H9 (cell line): ENCODE measurements at regions not wholly inside any gene's neighbourhood (a gene's known extent, or its start where the extent isn't known, plus 50 kb on each side); places are given as distances from the start of the nearest gene placed in this dataset.

Source experiments
- DNase-seq: peaks from one replicate; pipeline ENCODE4 v3.0.0-alpha.2; 2017
- H2AFZ ChIP-seq: one replicate; pipeline ENCODE4 v1.6.1; 2013; ENCODE audit warnings: mild to moderate bottlenecking, low read length, control low read depth, moderate library complexity
- H2AK5ac ChIP-seq: 2 replicates; pipeline ENCODE4 v1.6.1; 2013; ENCODE audit warnings: low read length, control low read depth, mixed read lengths; ENCODE audit not compliant: insufficient read length
- H2BK120ac ChIP-seq: one replicate; pipeline ENCODE4 v1.6.1; 2013; ENCODE audit warnings: low read depth, mild to moderate bottlenecking, low read length, control low read depth, inconsistent platforms; ENCODE audit not compliant: poor library complexity, severe bottlenecking
- H2BK12ac ChIP-seq: 2 replicates; pipeline ENCODE4 v1.6.1; 2013; ENCODE audit warnings: low read length, control low read depth, mixed read lengths, low read depth; ENCODE audit not compliant: insufficient read length
- H2BK15ac ChIP-seq: 2 replicates; pipeline ENCODE4 v1.6.1; 2013; ENCODE audit warnings: low read depth, low read length, control low read depth
- H2BK20ac ChIP-seq: one replicate; pipeline ENCODE4 v1.6.1; 2013; ENCODE audit warnings: low read depth, mild to moderate bottlenecking, low read length, control low read depth, inconsistent platforms; ENCODE audit not compliant: poor library complexity, severe bottlenecking
- H2BK5ac ChIP-seq: 2 replicates; pipeline ENCODE4 v1.6.1; 2013; ENCODE audit warnings: low read length, control low read depth, mixed read lengths; ENCODE audit not compliant: insufficient read length
- H3K14ac ChIP-seq: 2 replicates; pipeline ENCODE4 v1.6.1; 2013; ENCODE audit warnings: low read length, control low read depth; ENCODE audit not compliant: insufficient read depth
- H3K18ac ChIP-seq: 2 replicates; pipeline ENCODE4 v1.6.1; 2013; ENCODE audit warnings: low read depth, mild to moderate bottlenecking, mixed read lengths, low read length, control low read depth; ENCODE audit not compliant: insufficient read length
- H3K23ac ChIP-seq: 2 replicates; pipeline ENCODE4 v1.6.1; 2013; ENCODE audit warnings: low read length, control low read depth, mixed read lengths, low read depth; ENCODE audit not compliant: insufficient read length
- H3K23me2 ChIP-seq: 2 replicates; pipeline ENCODE4 v1.6.1; 2013; ENCODE audit warnings: low read depth, mild to moderate bottlenecking, mixed read lengths, low read length, control low read depth; ENCODE audit not compliant: insufficient read length, poor library complexity, severe bottlenecking
- H3K27ac ChIP-seq: 2 replicates; pipeline ENCODE4 v1.5.1; 2013; ENCODE audit warnings: low read length, control low read depth, mixed read lengths, low read depth; ENCODE audit not compliant: insufficient read length
- H3K27me3 ChIP-seq: 2 replicates; pipeline ENCODE4 v1.6.1; 2013; ENCODE audit warnings: low read length, control low read depth, inconsistent platforms; ENCODE audit not compliant: insufficient read depth
- H3K4ac ChIP-seq: 2 replicates; pipeline ENCODE4 v1.6.1; 2013; ENCODE audit warnings: low read depth, mild to moderate bottlenecking, control low read depth, inconsistent platforms, low read length, moderate library complexity
- H3K4me1 ChIP-seq: 2 replicates; pipeline ENCODE4 v1.6.1; 2013; ENCODE audit warnings: low read length, control low read depth, inconsistent platforms; ENCODE audit not compliant: insufficient read depth
- H3K4me2 ChIP-seq: 2 replicates; pipeline ENCODE4 v1.6.1; 2013; ENCODE audit warnings: low read length, control low read depth, mixed read lengths; ENCODE audit not compliant: insufficient read length, insufficient read depth
- H3K56ac ChIP-seq: 2 replicates; pipeline ENCODE4 v1.6.1; 2013; ENCODE audit warnings: low read depth, mild to moderate bottlenecking, mixed read lengths, low read length, control low read depth; ENCODE audit not compliant: insufficient read length
- H3K79me1 ChIP-seq: 2 replicates; pipeline ENCODE4 v1.6.1; 2013; ENCODE audit warnings: low read depth, mild to moderate bottlenecking, moderate library complexity, low read length, control low read depth, inconsistent platforms; ENCODE audit not compliant: insufficient read depth, poor library complexity, severe bottlenecking
- H3K79me2 ChIP-seq: 2 replicates; pipeline ENCODE4 v1.6.1; 2013; ENCODE audit warnings: low read length, control low read depth, inconsistent platforms; ENCODE audit not compliant: insufficient read depth
- H3K9ac ChIP-seq: 2 replicates; pipeline ENCODE4 v1.6.1; 2013; ENCODE audit warnings: low read length, control low read depth, mixed read lengths; ENCODE audit not compliant: insufficient read length; ENCODE audit errors: extremely low read depth
- H3K9me3 ChIP-seq: one replicate; pipeline ENCODE4 v1.6.1; 2013; ENCODE audit warnings: low read depth, low read length, inconsistent platforms; ENCODE audit not compliant: control insufficient read depth
- H3T11ph ChIP-seq: one replicate; pipeline ENCODE4 v1.6.1; 2013; ENCODE audit warnings: mild to moderate bottlenecking, low read length, control low read depth, inconsistent platforms
- H4K20me1 ChIP-seq: one replicate; pipeline ENCODE4 v1.6.1; 2013; ENCODE audit not compliant: control insufficient read depth, insufficient read length, insufficient read depth
- H4K5ac ChIP-seq: 2 replicates; pipeline ENCODE4 v1.6.1; 2013; ENCODE audit warnings: low read depth, mild to moderate bottlenecking, mixed read lengths, low read length, control low read depth; ENCODE audit not compliant: insufficient read length
- H4K8ac ChIP-seq: replicated peaks from 2 replicates; pipeline ENCODE4 v1.6.1; 2013; ENCODE audit warnings: low read length, control low read depth, mixed read lengths, low read depth; ENCODE audit not compliant: insufficient read length
- H4K91ac ChIP-seq: 2 replicates; pipeline ENCODE4 v1.6.1; 2013; ENCODE audit warnings: low read depth, mild to moderate bottlenecking, moderate library complexity, mixed read lengths, low read length, control low read depth; ENCODE audit not compliant: insufficient read length
- H3K27ac Mint-ChIP-seq, 3 experiments: 2 replicates in 2 of 3; 3 replicates in 1 of 3; pipeline ENCODE4 v1.8.0; 2020 to 2021; ENCODE audit warnings: mixed read lengths in 3 of 3, mild to moderate bottlenecking in 1 of 3, moderate library complexity in 1 of 3
- H3K27me3 Mint-ChIP-seq: 2 replicates; pipeline ENCODE4 v1.8.0; 2021; ENCODE audit warnings: low read depth, mild to moderate bottlenecking, moderate library complexity, mixed read lengths
- H3K36me3 Mint-ChIP-seq, 3 experiments: 2 replicates in 2 of 3; 3 replicates in 1 of 3; pipeline ENCODE4 v1.8.0; 2020 to 2021; ENCODE audit warnings: low read depth in 3 of 3, mixed read lengths in 3 of 3; ENCODE audit not compliant: insufficient read depth in 1 of 3
- H3K4me1 Mint-ChIP-seq, 2 experiments: 2 replicates each; pipeline ENCODE4 v1.8.0; 2020; ENCODE audit warnings: mixed read lengths in 2 of 2
- H3K4me3 Mint-ChIP-seq, 2 experiments: 2 replicates in 1 of 2; 3 replicates in 1 of 2; pipeline ENCODE4 v1.8.0; 2020 to 2021; ENCODE audit warnings: mild to moderate bottlenecking in 2 of 2, mixed read lengths in 2 of 2, moderate library complexity in 1 of 2
- H3K9me3 Mint-ChIP-seq, 2 experiments: 2 replicates in 1 of 2; 3 replicates in 1 of 2; pipeline ENCODE4 v1.8.0; 2020; ENCODE audit warnings: mild to moderate bottlenecking in 2 of 2, mixed read lengths in 2 of 2, moderate library complexity in 1 of 2
- TF ChIP-seq, protein P1 (sequence below): fragments of 200-600 bp; sonication (generic); conservative IDR thresholded peaks from 3 replicates; pipeline ENCODE4 v1.8.0; 2021; ENCODE audit warnings: antibody characterized with exemption, mild to moderate bottlenecking

DNA sequence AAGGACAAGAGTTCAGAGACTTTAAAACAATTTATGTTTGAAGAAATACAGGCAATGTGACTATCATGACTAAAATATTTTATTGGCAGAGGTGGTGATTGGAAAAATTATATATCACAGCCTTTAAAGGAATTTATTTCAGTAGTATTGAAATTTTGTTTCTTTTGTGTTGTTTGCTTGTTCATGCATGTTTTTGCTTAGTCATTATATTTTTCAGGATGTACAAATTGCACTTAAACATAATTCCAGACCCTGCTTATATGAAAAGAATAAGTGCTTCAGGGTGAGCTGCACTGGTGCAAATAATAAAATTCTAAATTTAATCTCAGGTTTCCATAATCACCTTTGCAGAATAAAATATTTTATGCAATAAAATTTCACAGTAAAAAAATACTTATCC lies 283.3 kb downstream of the PPP1R3A start:
- Histone ChIP-seq H4K20me1 (no peaks in the 10 kb centered on the region), H3K4ac (no peak overlapping the region), H3K4me1 (no peaks in the 10 kb centered on the region), H3K23ac (no peak overlapping the region), H4K5ac (no peak overlapping the region), H2AK5ac (no peak overlapping the region), H3K79me2 (no peaks in the 10 kb centered on the region), H2BK12ac (no peak overlapping the region), H3K4me2 (no peak overlapping the region), H2BK120ac (no peak overlapping the region), H3K23me2 (no peaks in the 10 kb centered on the region), H3K18ac (no peak overlapping the region), H2BK15ac (no peak overlapping the region), H2BK5ac (no peak overlapping the region), H2AFZ (no peak overlapping the region), H3K79me1 (no peaks in the 10 kb centered on the region), H3K56ac (no peak overlapping the region), H3K27me3 (no peaks in the 10 kb centered on the region), H4K8ac (no peak overlapping the region), H3K9ac (no peak overlapping the region), H3T11ph (no peak overlapping the region), H3K14ac (no peak overlapping the region), H4K91ac (no peak overlapping the region), H3K27ac (no peak overlapping the region), H2BK20ac (no peak overlapping the region), H3K9me3 (no peaks in the 10 kb centered on the region)
- TF ChIP-seq, protein P1, sequence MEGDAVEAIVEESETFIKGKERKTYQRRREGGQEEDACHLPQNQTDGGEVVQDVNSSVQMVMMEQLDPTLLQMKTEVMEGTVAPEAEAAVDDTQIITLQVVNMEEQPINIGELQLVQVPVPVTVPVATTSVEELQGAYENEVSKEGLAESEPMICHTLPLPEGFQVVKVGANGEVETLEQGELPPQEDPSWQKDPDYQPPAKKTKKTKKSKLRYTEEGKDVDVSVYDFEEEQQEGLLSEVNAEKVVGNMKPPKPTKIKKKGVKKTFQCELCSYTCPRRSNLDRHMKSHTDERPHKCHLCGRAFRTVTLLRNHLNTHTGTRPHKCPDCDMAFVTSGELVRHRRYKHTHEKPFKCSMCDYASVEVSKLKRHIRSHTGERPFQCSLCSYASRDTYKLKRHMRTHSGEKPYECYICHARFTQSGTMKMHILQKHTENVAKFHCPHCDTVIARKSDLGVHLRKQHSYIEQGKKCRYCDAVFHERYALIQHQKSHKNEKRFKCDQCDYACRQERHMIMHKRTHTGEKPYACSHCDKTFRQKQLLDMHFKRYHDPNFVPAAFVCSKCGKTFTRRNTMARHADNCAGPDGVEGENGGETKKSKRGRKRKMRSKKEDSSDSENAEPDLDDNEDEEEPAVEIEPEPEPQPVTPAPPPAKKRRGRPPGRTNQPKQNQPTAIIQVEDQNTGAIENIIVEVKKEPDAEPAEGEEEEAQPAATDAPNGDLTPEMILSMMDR, result no peak
- H3K4me1 Mint-ChIP-seq, result no peaks in the 10 kb centered on the region
- peaks cover 0 to 22% (median 0%) of the 10 kb centered on the region in 3 experiments; a peak in 2 of 7 replicates for H3K36me3 Mint-ChIP-seq
- DNase-seq, result no peak
- H3K9me3 Mint-ChIP-seq, result peaks cover 0 to 34% of the 10 kb centered on the region in 2 experiments
- H3K27me3 Mint-ChIP-seq, result no peaks in the 10 kb centered on the region
- H3K27ac Mint-ChIP-seq, result no peak overlapping the region
- no peak overlapping the region for H3K4me3 Mint-ChIP-seq
